Endothelial cell of umbilical vein (primary cell): ENCODE measurements at regions not wholly inside any gene's neighbourhood (a gene's known extent, or its start where the extent isn't known, plus 50 kb on each side); places are given as distances from the start of the nearest gene placed in this dataset.

Experiments
- BruUV-seq: library from RNA; stranded (reverse); fragments of 400-500 nt; replicated peaks from 2 replicates; lab custom pipeline; 2021; lab: Mats Ljungman, UMichigan
- CTCF ChIA-PET: fragments of 300-600, 350-600 bp; sonication (Branson Sonifier 250); formaldehyde crosslinking; loops from one replicate; lab custom pipeline; 2021; ENCODE audit warnings: antibody characterized with exemption, inconsistent platforms; lab: Charles Lee
- POLR2A ChIA-PET: fragments of 300-600, 350-600 bp; sonication (Branson Sonifier 250); formaldehyde crosslinking; loops from one replicate; lab custom pipeline; 2021; ENCODE audit warnings: antibody characterized with exemption, inconsistent platforms; lab: Charles Lee
- DNase-seq: peaks from one replicate; pipeline ENCODE4 v3.0.0-alpha.2; 2011; ENCODE audit warnings: low read depth, low spot score
- FAIRE-seq: peaks from 2 replicates; lab custom pipeline; 2011; peaks lifted over from hg19 to GRCh38; lab: Jason Lieb, UNC
- H2AFZ ChIP-seq: 2 replicates; pipeline ENCODE4 v1.6.0; 2012; ENCODE audit warnings: low read depth, low read length, control low read depth, inconsistent platforms
- H3K27ac ChIP-seq: 2 replicates; pipeline ENCODE4 v1.5.1; 2011; ENCODE audit warnings: low read depth, mild to moderate bottlenecking, control low read depth, low read length, moderate library complexity; ENCODE audit not compliant: insufficient read depth
- H3K27me3 ChIP-seq, 2 experiments: 2 replicates each; pipeline versions ENCODE4 v1.6.0 to v1.6.1; 2011; ENCODE audit warnings: low read length in 2 of 2, mixed read lengths in 1 of 2; ENCODE audit not compliant: control insufficient read depth in 2 of 2, insufficient read depth in 2 of 2
- H3K36me3 ChIP-seq, 2 experiments: 2 replicates in 1 of 2; 3 replicates in 1 of 2; pipeline ENCODE4 v1.5.1; 2011; ENCODE audit warnings: low read length in 2 of 2, mild to moderate bottlenecking in 1 of 2, moderate library complexity in 1 of 2; ENCODE audit not compliant: control insufficient read depth in 2 of 2, insufficient read depth in 2 of 2; ENCODE audit errors: extremely low read depth in 1 of 2
- H3K4me1 ChIP-seq: 3 replicates; pipeline ENCODE4 v1.5.1; 2011; ENCODE audit warnings: mild to moderate bottlenecking, low read length; ENCODE audit not compliant: control insufficient read depth, insufficient read depth; ENCODE audit errors: extremely low read depth
- H3K4me2 ChIP-seq: 2 replicates; pipeline ENCODE4 v1.6.1; 2011; ENCODE audit warnings: low read length, control low read depth, mixed read lengths; ENCODE audit not compliant: insufficient read depth
- H3K4me3 ChIP-seq, 3 experiments: fragments of 200-600 bp in 1 of 3; sonication (generic), shearing (Covaris generic) in 1 of 3; replicated peaks in 1 of 3; 2 replicates each; pipeline ENCODE4 v1.5.1; 2011 to 2016; ENCODE audit warnings: control low read depth in 3 of 3, low read length in 3 of 3, mild to moderate bottlenecking in 2 of 3, inconsistent platforms in 1 of 3, low read depth in 1 of 3, moderate library complexity in 1 of 3; ENCODE audit not compliant: insufficient read depth in 1 of 3
- H3K79me2 ChIP-seq: 2 replicates; pipeline ENCODE4 v1.6.0; 2012; ENCODE audit warnings: low read length, inconsistent platforms; ENCODE audit not compliant: control insufficient read depth, insufficient read depth
- H3K9ac ChIP-seq: replicated peaks from 2 replicates; pipeline ENCODE3; 2011; ENCODE audit warnings: low read length, control low read depth; ENCODE audit not compliant: insufficient read depth; ENCODE audit errors: extremely low read depth
- H3K9me1 ChIP-seq: replicated peaks from 3 replicates; pipeline ENCODE4 v1.6.0; 2011; ENCODE audit warnings: mild to moderate bottlenecking, low read length; ENCODE audit not compliant: control insufficient read depth, insufficient read depth; ENCODE audit errors: extremely low read depth
- H3K9me3 ChIP-seq: replicated peaks from 2 replicates; pipeline ENCODE4 v1.5.1; 2012; ENCODE audit warnings: low read length, inconsistent platforms; ENCODE audit not compliant: control insufficient read depth, insufficient read depth
- H4K20me1 ChIP-seq: replicated peaks from 2 replicates; pipeline ENCODE3; 2011; ENCODE audit warnings: mild to moderate bottlenecking, low read length; ENCODE audit not compliant: control insufficient read depth, insufficient read depth; ENCODE audit errors: extremely low read depth
- EZH2 ChIP-seq: IDR thresholded peaks from 2 replicates; pipeline ENCODE4 v1.6.1; 2012; ENCODE audit warnings: borderline replicate concordance, low read depth, mild to moderate bottlenecking, moderate library complexity, low read length, inconsistent platforms; ENCODE audit not compliant: severe bottlenecking
- FOS ChIP-seq: IDR thresholded peaks from 2 replicates; pipeline ENCODE4 v1.6.1; 2011; ENCODE audit warnings: mild to moderate bottlenecking, low read length, moderate library complexity, borderline replicate concordance; ENCODE audit not compliant: insufficient read depth
- GATA2 ChIP-seq: IDR thresholded peaks from 2 replicates; pipeline ENCODE4 v1.7.0; 2011; ENCODE audit warnings: low read depth, mild to moderate bottlenecking, moderate library complexity, mixed read lengths, low read length; ENCODE audit not compliant: insufficient read length, insufficient read depth
- JUN ChIP-seq: IDR thresholded peaks from 2 replicates; pipeline ENCODE4 v1.6.1; 2011; ENCODE audit warnings: borderline replicate concordance, low read depth; ENCODE audit not compliant: insufficient read length, insufficient read depth
- MYC ChIP-seq: IDR thresholded peaks from one replicate; pipeline ENCODE4 v1.6.1; 2011; ENCODE audit warnings: mild to moderate bottlenecking, low read depth, low read length
- POLR2AphosphoS5 ChIP-seq: IDR thresholded peaks from 2 replicates; pipeline ENCODE4 v1.6.1; 2012; ENCODE audit warnings: low read depth, mild to moderate bottlenecking, control low read depth, low read length, moderate library complexity; ENCODE audit not compliant: insufficient read depth
- dilution Hi-C: fragments of 300-500 bp; cut with MboI; formaldehyde crosslinking; loops from one replicate; pipeline ENCODE4 v1.15.0; 2019; ENCODE audit warnings: low sequenced_read_pairs; ENCODE audit not compliant: extremely low pct_ligation_motif_present
- intact Hi-C: fragments of 100-400 bp; cut with micrococcal nuclease; formaldehyde crosslinking; loops from one replicate; pipeline ENCODE4 v1.10.0; 2022
- TF ChIP-seq, protein P1 (sequence below): IDR thresholded peaks from 2 replicates; pipeline ENCODE4 v1.6.1; 2011; ENCODE audit not compliant: insufficient read depth, insufficient read length
- TF ChIP-seq, protein P2 (sequence below), 2 donors: IDR thresholded peaks; 1 replicate in 1 of 2; 2 replicates in 1 of 2; pipeline ENCODE4 v1.5.1; 2011; ENCODE audit warnings: low read length in 2 of 2, mild to moderate bottlenecking in 2 of 2, moderate library complexity in 2 of 2, control low read depth in 1 of 2, inconsistent platforms in 1 of 2, low read depth in 1 of 2; ENCODE audit not compliant: insufficient read depth in 1 of 2; ENCODE audit errors: extremely low read depth in 1 of 2

DNA sequence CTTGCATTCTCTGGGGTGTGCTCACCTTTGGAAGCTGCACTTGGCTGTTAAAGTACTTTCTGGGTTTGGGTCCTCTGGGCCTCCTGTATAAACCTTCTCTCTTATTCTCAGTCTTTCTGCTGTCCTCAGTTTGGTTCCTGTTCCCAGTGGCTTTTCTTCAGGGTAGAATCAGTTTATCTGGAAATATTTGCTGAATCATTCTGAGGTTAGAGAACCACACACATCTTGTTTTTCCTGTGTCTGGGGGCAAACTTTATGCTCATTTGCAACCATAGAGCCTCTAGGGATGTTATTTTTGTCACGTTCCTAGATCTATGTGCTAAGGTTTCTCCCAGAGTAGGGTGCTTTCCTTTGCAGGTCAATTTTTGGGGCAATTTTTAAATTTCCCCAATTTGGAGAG is 224.3 kb upstream of the C11orf87 start:
- dilution Hi-C loops (no loop called here), intact Hi-C loops (no loop called here)
- POLR2A ChIA-PET: no interaction called here
- H3K27me3 ChIP-seq: no peaks in the 10 kb centered on the region
- H3K27ac ChIP-seq: no peak overlapping the region
- DNase-seq (no peak), FAIRE-seq (no peak)
- TF ChIP-seq, protein P1, sequence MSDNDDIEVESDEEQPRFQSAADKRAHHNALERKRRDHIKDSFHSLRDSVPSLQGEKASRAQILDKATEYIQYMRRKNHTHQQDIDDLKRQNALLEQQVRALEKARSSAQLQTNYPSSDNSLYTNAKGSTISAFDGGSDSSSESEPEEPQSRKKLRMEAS: no peak
- TF ChIP-seq MYC (no peak), POLR2AphosphoS5 (no peak), JUN (no peak), EZH2 (no peak), FOS (no peak), GATA2 (no peak)
- TF ChIP-seq, protein P2, sequence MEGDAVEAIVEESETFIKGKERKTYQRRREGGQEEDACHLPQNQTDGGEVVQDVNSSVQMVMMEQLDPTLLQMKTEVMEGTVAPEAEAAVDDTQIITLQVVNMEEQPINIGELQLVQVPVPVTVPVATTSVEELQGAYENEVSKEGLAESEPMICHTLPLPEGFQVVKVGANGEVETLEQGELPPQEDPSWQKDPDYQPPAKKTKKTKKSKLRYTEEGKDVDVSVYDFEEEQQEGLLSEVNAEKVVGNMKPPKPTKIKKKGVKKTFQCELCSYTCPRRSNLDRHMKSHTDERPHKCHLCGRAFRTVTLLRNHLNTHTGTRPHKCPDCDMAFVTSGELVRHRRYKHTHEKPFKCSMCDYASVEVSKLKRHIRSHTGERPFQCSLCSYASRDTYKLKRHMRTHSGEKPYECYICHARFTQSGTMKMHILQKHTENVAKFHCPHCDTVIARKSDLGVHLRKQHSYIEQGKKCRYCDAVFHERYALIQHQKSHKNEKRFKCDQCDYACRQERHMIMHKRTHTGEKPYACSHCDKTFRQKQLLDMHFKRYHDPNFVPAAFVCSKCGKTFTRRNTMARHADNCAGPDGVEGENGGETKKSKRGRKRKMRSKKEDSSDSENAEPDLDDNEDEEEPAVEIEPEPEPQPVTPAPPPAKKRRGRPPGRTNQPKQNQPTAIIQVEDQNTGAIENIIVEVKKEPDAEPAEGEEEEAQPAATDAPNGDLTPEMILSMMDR (IDR thresholded peaks at IDR 0.05; ENCODE audit: extremely low read depth in 1 of 2, insufficient read depth in 1 of 2, low read depth in 1 of 2, low read length in 2 of 2): no peak
- CTCF ChIA-PET: no interaction called here
- H3K4me3 ChIP-seq: no peak overlapping the region
- no peak overlapping the region for H3K9ac ChIP-seq
- H4K20me1 ChIP-seq: no peaks in the 10 kb centered on the region
- H3K9me1 ChIP-seq: no peaks in the 10 kb centered on the region
- H3K9me3 ChIP-seq: no peaks in the 10 kb centered on the region
- H3K36me3 ChIP-seq: no peaks in the 10 kb centered on the region
- H2AFZ ChIP-seq: no peak overlapping the region
- H3K4me1 ChIP-seq: no peaks in the 10 kb centered on the region
- BruUV-seq: no TSS peak
- no peak overlapping the region for H3K4me2 ChIP-seq
- no peaks in the 10 kb centered on the region for H3K79me2 ChIP-seq
